Natural killer cell (primary cell): ENCODE measurements at regions not wholly inside any gene's neighbourhood (a gene's known extent, or its start where the extent isn't known, plus 50 kb on each side); places are given as distances from the start of the nearest gene placed in this dataset.

Source experiments
- ATAC-seq, 3 donors: fragments of 150-1000 bp in 2 of 3; fragments of 200-7000 bp in 1 of 3; cut with Tn5 transposase; 1 replicate in 1 of 3; 2 replicates in 2 of 3; pipeline ENCODE4 v1.10.0; 2021; ENCODE audit warnings: mild to moderate bottlenecking in 2 of 3, moderate library complexity in 2 of 3
- DNase-seq, 2 donors: peaks; one replicate each; pipeline versions ENCODE4 v3.0.0 to v3.0.0-alpha.2; 2013 to 2021; ENCODE audit warnings: mixed read lengths in 1 of 2
- H3K27ac ChIP-seq: one replicate; pipeline ENCODE4 v1.5.1; 2013; ENCODE audit warnings: mild to moderate bottlenecking, low read length
- H3K27me3 ChIP-seq: one replicate; pipeline ENCODE4 v1.6.1; 2013; ENCODE audit warnings: low read length; ENCODE audit not compliant: control insufficient read depth, insufficient read depth
- H3K36me3 ChIP-seq: one replicate; pipeline ENCODE4 v1.6.1; 2013; ENCODE audit warnings: low read length; ENCODE audit not compliant: control insufficient read depth, insufficient read depth
- H3K4me1 ChIP-seq: one replicate; pipeline ENCODE4 v1.6.1; 2013; ENCODE audit warnings: low read length; ENCODE audit not compliant: control insufficient read depth, insufficient read depth
- H3K4me3 ChIP-seq: one replicate; pipeline ENCODE4 v1.5.1; 2013; ENCODE audit warnings: low read length
- H3K9me3 ChIP-seq: one replicate; pipeline ENCODE4 v1.6.1; 2013; ENCODE audit warnings: low read length; ENCODE audit not compliant: control insufficient read depth, insufficient read depth
- H3K27ac Mint-ChIP-seq, 2 donors: one replicate each; pipeline ENCODE4 v1.8.0; 2022; ENCODE audit warnings: mild to moderate bottlenecking in 2 of 2, mixed read lengths in 2 of 2, moderate library complexity in 1 of 2
- H3K27me3 Mint-ChIP-seq, 2 donors: one replicate each; pipeline ENCODE4 v1.8.0; 2022; ENCODE audit warnings: low read depth in 2 of 2, mixed read lengths in 2 of 2
- H3K36me3 Mint-ChIP-seq: one replicate; pipeline ENCODE4 v1.8.0; 2022; ENCODE audit warnings: mixed read lengths
- H3K4me1 Mint-ChIP-seq, 2 donors: one replicate each; pipeline ENCODE4 v1.8.0; 2022; ENCODE audit warnings: mixed read lengths in 2 of 2
- H3K4me3 Mint-ChIP-seq: one replicate; pipeline ENCODE4 v1.8.0; 2022; ENCODE audit warnings: mild to moderate bottlenecking, moderate library complexity, mixed read lengths
- H3K9me3 Mint-ChIP-seq, 2 donors: one replicate each; pipeline ENCODE4 v1.8.0; 2022; ENCODE audit warnings: mixed read lengths in 2 of 2
- CTCF ChIP-seq: fragments of 200-600 bp; IDR thresholded peaks from one replicate; pipeline ENCODE4 v1.8.0; 2022; ENCODE audit warnings: antibody characterized with exemption
- WGBS: methylation state at CpG from one replicate; pipeline ENCODE4 v1.1.7; 2013; ENCODE audit warnings: missing lambda C conversion rate; ENCODE audit not compliant: insufficient coverage; 5-methylcytosine and 5-hydroxymethylcytosine counted together
- intact Hi-C: fragments of 100-400 bp; cut with micrococcal nuclease; formaldehyde crosslinking; loops from one replicate; pipeline ENCODE4 v1.14.2; 2022

- H3K36me3 ChIP-seq = no peaks in the 10 kb centered on the region
- Mint-ChIP-seq H3K4me3 (no peak overlapping the region), H3K36me3 (no peaks in the 10 kb centered on the region), H3K9me3 (no peaks in the 10 kb centered on the region), H3K27ac (no peak overlapping the region), H3K27me3 (no peaks in the 10 kb centered on the region), H3K4me1 (no peaks in the 10 kb centered on the region)
- H3K4me3 ChIP-seq = no peak overlapping the region
- H3K4me1 ChIP-seq = no peaks in the 10 kb centered on the region
- H3K27ac ChIP-seq = no peak overlapping the region
- ATAC-seq (no peak), DNase-seq (no peak)
- H3K27me3 ChIP-seq = no peaks in the 10 kb centered on the region
- TF ChIP-seq CTCF = no peak
- intact Hi-C loops = no loop called here
- H3K9me3 ChIP-seq = no peaks in the 10 kb centered on the region
- 80% methylated on average over 6 of the region's 6 CpGs for WGBS
Observed at GRCh38 chr4:42786350-42787078, 106.0 kb upstream of the GRXCR1 start.

- Histone ChIP-seq H3K4me3 (no peak overlapping the region), H3K4me1 (no peaks in the 10 kb centered on the region), H3K27ac (no peak overlapping the region), H3K36me3 (no peaks in the 10 kb centered on the region), H3K9me3 (no peaks in the 10 kb centered on the region), H3K27me3 (no peaks in the 10 kb centered on the region)
- Mint-ChIP-seq H3K27ac (no peak overlapping the region), H3K4me1 (no peaks in the 10 kb centered on the region), H3K27me3 (no peaks in the 10 kb centered on the region), H3K36me3 (no peaks in the 10 kb centered on the region), H3K4me3 (no peak overlapping the region), H3K9me3 (no peaks in the 10 kb centered on the region)
- DNase-seq (no peak), ATAC-seq (no peak)
- 89% methylated on average over 5 of the region's 5 CpGs for WGBS
- TF ChIP-seq CTCF = no peak
- intact Hi-C loops = no loop called here
Observed at GRCh38 chr4:42785817-42786216, 106.7 kb upstream of the GRXCR1 start.

GRCh38 chr4:42781315-42781714 is 111.2 kb upstream of the GRXCR1 start:
- no CpG with 5 or more reads among the region's 2 CpGs for WGBS
- intact Hi-C loops = no loop called here

More at GRCh38 chr4:42781315-42781714, 111.2 kb upstream of the GRXCR1 start:
- Histone ChIP-seq H3K4me1 (no peaks in the 10 kb centered on the region), H3K27me3 (no peaks in the 10 kb centered on the region), H3K27ac (no peak overlapping the region), H3K9me3 (no peaks in the 10 kb centered on the region), H3K4me3 (no peak overlapping the region), H3K36me3 (no peaks in the 10 kb centered on the region)
- DNase-seq (no peak), ATAC-seq (no peak)
- no peaks in the 10 kb centered on the region for H3K4me1 Mint-ChIP-seq
- no peaks in the 10 kb centered on the region for H3K27me3 Mint-ChIP-seq
- no peak overlapping the region for H3K4me3 Mint-ChIP-seq
- no peak overlapping the region for H3K27ac Mint-ChIP-seq
- TF ChIP-seq CTCF = no peak
- no peaks in the 10 kb centered on the region for H3K36me3 Mint-ChIP-seq
- H3K9me3 Mint-ChIP-seq = no peaks in the 10 kb centered on the region
